HG03571 (cell line): ENCODE measurements at regions not wholly inside any gene's neighbourhood (a gene's known extent, or its start where the extent isn't known, plus 50 kb on each side); places are given as distances from the start of the nearest gene placed in this dataset.

ENCODE experiments used
- ATAC-seq: cut with Tn5 transposase; IDR thresholded peaks from one replicate; pipeline ENCODE4 v1.9.1; 2021; ENCODE audit not compliant: unreplicated experiment

DNA sequence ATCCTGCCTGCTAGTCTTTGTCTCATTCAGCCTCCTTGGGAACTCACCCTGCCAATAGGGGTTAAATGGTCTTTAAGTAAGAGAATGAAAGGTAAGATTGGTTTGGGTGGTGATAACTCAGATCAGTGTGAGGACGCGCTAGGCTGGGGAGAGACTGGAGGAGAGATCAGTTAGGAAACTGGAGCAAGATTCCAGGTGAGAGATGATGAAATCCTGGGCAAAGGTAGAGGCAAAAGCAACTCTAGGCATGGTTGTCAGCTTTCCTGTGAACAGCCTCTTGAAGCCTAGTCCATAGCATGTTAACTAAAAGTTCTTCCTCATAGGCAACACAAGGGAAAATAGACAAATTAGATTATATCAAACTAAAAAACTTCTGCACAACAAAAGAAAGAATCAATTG, 145.2 kb upstream of the ANKRD28 start:
- ATAC-seq, result no peak

DNA sequence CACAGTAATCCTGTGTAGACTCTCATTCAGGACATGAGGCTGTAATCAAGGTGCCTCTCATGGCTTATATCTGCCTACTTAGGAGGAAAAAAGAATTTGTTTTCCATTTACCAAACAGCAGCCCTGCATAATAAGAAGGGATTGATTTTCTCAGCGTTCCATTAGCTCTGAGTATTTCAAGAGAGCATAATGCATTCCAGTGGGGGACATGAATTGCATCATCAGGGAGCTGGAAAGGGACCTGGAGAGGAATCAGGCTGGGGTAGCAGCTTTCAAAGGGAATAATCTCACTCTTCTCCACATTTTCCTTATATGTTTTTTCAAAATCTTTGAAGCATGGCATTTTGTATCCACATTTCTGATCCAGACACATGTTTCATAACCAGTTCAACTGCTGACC, 150.6 kb upstream of the ANKRD28 start:
- no peak for ATAC-seq

DNA sequence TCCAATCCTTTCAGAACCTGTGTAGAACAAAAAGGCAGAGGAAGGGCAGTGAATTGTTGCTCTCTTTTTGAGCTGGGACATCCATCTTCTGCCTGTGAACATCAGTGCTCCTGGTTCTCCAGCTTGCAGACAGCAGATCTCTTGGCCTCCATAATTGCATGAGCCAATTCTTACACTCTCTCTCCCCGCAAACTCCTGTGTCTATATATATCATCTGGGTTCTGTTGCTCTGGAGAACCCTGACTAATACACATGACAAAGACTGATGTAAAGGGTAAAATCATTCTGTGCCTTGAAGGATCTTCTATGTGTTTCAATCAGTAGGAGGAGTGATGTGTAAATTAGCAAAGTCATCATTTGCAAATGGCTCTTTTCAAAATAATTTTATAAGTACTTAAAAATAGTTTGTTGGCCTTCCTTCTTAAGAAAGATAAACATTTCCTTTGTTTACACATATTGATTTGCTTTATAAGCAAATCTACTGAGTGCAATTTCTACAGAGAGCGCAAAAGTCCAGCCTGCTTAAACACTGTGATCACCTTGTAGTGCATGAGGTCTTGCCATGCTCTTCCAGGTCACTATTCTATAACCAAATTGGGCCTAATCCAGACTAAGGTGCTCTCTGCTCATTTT, 154.9 kb upstream of the ANKRD28 start:
- no peak for ATAC-seq

DNA sequence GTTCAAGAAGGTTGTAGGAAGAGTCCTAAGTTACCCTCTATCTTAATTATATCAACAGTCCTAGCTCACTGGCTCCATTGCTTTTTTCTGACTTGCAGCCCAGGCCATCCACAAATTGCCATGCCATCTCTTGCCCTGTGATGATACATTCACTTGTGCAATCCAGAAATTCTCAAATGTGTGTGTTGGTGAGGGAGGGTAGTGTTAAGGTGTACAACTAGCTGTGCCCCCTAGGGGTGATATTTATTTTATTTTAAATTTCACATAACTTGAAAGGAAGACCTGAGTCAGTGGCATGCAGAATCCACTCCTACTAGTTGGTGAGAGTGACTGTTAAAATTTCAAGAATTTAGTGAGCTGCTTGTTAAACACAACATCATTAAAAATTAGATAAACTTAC, 156.1 kb upstream of the ANKRD28 start:
- ATAC-seq, result no peak

DNA sequence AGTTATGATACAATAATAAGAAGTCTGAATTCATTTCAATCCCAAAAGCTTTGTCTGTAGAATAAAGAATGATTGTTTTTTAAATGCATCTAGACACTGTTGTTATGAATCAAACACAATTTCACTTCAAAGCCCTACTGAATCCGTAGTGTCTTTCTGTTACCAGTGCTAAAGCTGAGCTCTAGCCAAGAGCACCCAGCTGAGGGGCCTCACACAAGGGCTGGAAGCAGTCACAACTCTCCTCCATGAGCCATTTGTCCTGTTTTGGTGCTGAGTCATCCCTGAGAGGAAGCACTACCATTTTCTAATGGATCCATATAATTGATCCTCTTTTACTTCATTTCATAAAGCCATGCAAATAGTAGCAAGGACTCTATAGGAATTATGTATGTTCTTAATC, 158.2 kb upstream of the ANKRD28 start:
- ATAC-seq, result no peak

DNA sequence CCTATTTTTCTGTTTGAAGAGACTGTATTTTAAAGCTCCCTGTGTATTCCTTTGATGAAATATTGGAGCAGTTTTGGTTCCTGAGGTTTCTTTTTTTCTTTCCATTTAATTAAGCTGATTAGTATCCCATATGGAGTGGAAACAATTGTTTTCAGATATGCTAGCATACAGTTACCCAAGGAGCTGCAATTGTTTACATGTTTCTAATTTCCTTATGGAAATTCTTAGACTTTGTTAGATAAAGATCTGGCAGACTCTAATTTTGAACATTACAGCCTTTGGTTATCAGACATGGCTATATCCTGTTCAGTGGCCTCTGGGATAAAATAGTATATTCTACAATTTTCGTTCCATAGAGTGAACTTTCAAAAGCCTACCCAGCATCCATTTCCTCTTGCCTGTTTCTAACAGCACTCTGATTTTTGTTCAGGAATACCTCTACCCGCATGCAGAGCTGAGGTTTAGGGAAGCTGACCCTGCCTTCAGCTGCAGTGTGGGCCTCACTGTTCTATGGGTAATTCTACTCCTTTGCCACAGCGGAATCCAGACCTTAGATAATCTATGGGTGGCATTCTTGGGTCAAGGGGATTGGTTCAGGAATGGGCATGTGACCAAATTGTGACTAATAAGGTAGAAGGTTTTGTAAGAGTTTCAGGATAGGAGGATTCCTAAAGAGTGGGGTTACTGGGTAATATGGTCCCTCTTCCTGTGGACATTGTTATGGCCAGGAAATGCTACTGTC, 161.1 kb upstream of the ANKRD28 start:
- ATAC-seq, result no peak

DNA sequence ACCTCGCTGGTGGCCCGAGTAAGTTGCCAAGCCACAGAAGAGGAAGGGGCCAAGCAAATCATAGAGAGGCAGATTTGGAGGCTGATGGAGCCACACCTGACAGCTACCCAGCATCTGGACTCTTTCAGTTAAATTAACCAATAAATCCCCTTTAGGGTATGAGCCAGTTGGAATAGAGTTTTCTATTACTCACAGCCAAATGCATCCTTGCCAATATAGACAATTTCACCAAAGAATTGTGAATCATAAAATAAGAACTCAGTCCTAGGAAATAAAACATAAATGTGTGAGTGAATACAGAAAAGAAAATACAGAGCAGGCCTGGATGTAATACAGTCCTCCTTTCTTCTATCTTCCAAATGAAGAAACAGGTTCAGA, 161.6 kb upstream of the ANKRD28 start:
- ATAC-seq, result no peak

DNA sequence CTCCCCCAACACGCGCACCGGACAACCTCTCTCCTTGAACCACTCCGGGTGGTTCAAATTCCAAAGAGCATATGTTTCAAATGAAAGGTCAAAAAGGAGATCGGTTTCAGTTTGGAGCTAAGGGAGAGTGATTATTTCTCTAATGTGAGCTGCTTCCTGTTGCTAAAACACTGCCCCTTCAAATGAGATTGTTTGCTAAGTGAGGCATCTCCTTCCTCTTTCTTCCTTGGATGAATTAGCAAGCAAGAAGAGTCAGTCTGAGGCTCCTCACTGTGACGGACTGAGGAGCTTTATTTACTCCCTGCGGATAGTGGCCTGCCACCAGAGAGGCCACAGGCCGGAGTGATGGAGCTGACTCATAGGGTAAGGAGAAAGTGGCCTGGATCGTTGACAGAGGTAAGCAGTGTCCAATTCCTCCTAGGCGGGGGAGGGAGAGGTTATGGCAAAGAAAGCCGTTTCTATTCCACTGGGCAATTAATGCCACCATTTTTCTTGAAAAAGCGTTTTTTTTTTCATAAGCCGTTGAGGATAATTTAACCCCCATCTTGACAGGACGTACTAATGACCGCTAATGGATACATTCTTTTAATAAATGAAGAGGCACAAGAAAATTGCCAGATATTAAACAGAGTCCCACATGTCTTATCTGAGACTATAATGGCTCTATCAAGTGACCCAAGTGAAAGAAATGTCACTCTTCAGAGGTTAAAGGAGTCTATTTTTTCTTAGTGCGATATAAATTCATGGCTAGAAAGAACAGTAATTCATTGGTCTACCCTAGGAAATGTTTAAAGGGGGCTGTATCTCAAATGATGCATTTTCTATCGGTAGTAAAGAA, 167.0 kb upstream of the ANKRD28 start:
- ATAC-seq, result no peak

DNA sequence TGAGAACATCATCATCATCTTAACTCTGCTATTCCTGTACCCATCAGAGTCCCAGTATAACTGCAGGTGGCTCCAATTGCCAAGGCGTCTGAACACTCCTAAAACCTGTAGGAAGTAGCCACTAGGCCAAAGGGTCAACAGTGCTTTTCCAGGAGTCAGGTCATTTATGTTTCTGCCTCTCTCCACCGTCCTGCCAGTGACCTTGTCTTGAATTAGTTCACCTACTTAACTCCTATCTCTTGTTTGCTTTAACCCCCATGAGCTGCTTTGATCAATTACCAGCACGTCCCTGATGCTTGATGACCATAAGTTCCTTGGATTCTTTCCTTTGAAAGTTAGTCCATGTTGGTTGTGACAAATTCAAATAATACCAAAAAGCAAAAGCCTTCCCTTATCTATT, 169.8 kb upstream of the ANKRD28 start:
- ATAC-seq, result no peak

DNA sequence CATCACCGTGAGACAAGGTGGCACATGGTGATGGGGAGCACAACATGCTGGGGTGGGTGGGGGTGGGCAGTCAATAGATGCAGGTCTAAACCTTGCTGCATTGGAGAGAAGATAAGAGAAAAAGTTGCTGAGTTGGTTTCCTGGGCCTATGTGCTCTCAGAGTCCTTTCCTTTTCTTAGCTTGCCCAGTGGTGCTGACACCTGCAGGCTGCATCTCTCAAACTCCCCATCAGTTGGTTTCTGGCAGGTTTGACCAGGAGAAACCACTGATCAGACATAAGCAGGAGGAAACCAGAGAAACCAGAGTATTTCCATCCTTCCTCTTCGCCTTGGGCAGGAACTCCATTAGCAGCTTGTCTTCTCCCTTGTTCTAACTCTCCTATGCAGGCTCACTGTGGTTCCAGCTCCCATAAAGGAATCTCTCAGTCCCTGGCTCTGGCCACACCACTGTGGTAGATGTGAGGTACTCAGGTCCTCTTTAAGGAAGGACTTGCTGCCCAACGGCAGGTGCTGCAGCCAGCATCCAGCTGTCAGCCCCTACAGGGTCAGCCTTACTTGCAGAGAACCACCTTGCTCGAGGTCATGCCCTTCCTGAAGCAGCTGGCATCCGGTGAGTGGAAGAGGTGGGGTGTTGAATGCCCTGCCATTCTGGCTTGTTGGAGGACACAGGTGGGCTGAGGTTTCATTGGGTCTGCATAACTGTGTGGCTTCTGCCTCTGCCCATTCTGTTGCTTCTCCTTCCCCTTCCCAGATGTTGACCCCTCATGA, 172.3 kb upstream of the ANKRD28 start:
- ATAC-seq, result no peak

DNA sequence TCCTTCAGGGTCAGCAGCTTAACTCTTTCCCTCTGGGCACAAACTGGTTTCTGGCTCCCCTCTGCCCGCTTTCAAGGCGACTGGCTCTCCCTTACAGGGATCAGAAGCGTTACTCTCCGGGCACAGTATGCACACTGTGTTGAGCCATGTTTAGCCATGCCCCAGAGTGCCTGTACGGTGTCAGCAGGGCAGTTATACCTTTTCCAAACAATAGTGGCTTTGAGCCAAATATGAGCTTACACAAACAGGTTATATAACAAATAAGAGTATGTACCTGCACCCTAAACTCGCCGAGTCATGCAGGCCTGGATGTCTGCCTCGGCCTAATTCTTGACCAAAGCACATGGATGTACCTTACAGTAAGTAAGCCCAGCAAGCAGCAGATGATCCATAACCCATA, 175.6 kb upstream of the ANKRD28 start:
- no peak for ATAC-seq

DNA sequence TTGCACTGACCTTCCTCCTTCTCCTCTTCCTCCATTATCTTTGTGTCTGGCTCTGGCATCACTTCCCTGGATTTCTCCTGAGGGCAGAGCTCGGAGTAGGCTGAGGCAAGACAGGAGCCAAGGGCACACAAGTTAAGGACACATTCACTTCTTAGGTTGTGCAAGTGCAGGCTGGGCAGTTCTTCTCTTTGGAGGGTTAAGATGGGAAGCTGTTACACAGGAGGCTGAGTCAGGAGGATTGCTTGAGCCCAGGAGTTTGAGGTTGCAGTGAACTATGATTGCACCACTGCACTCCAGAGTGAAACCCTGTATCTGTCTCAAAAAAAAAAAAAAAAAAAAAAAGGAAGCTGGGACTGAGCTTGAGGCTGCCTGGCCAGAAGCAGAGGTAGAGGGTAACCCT, 176.2 kb upstream of the ANKRD28 start:
- no peak for ATAC-seq

DNA sequence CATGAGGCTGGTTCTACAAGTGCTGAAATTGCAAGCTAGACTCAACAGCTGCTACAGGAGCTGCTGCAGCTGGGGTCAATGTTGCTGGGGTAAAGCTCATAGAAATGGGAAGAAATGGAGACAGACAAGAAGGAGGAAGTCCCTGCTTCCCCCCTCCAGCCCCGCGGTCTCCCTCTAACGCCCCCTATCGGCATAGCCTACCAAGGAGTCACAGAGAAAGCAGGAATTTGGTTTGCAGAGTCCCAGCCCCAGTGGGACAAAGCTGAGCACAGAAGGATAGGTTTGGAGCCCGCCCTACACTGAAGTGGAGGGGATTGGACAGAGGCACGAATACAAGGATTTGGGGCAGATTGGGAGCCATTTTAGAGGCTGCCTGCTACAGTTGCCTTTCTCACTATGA, 176.9 kb upstream of the ANKRD28 start:
- ATAC-seq, result no peak

DNA sequence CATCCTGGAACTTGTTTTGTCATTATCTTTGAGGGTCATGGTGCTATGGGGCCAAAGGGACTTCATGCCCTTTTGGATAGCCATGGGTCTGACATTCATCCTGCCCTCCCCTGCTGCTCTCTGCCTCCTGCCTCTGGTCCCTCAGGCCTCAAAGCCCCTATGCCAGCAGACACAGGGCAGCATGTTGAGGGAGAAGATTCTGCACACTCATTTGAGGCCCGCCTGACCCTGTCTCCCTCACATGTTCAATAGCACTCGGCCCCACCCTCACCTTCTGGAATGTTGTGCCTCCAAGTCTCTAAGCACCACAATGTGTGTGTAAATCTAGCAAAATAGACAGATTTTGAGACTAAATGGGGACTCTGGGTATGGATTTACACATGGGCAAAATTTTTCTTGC, 178.7 kb upstream of the ANKRD28 start:
- ATAC-seq, result no peak

DNA sequence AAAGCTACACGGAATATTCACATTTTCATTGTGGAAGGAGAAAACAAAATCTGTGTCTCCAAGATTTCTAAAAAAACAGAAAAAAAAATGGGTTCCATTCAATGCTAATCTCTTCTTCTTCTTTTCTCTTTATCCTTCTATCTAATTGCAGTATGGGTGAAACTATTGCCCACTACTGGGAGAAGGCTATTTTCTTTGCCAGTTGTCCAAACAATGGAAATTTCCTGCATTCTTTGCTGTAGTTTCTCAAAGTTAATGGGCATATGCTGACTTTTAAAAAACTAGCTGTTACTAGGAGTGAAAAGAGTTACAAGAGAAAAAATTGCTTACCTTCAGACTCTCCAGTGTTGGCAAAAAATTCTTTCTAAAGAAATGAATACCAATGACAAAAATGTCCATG, 179.3 kb upstream of the ANKRD28 start:
- no peak for ATAC-seq

DNA sequence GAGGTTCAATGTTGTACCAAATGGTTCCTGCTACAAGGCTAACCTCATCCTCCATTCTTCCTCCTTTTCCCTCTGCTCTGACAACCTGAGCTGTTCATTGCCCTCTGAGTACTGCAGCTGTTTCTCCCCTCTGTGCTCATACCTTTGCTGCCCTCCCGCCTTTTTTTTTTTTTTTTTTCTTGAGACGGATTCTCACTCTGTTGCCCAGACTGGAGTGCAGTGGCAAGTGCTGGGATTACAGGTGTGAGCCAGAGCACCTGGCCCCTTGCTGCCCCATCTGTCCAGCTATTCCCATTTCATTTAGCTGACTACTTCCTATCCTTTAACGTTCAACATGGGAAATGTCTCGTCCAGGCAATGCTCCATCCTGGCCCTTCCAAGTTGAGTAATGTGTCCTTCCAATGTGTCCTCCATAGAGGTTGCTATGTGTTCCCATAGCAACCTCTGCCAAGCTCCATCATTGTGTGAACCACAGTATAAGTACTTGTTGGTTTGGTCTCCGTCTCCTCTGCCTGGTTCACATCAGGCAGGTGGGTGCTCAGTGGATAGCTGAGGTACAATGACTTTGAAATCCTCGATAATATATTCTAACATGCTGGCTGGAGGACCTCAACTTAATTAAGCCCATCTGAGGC, 179.9 kb upstream of the ANKRD28 start:
- ATAC-seq, result no peak

DNA sequence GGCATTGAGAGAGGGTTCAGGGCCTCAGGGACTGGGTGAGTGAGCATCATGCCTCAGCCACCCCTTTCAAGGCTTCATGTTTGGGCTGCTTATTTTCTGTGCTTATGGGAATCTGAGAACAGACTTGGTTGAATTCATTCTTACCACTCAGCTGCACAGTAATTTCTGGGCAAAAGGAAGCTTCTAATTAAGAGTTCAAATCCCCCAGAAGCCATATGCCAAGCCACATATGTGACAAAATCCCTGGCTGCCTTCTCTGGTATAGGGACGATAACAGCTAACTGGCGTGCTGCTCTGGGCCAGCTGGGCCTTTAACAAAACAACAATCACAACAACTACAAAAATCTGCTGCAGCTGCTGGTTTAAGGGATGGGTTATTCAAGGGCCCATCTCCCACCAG, 181.0 kb upstream of the ANKRD28 start:
- ATAC-seq, result no peak

DNA sequence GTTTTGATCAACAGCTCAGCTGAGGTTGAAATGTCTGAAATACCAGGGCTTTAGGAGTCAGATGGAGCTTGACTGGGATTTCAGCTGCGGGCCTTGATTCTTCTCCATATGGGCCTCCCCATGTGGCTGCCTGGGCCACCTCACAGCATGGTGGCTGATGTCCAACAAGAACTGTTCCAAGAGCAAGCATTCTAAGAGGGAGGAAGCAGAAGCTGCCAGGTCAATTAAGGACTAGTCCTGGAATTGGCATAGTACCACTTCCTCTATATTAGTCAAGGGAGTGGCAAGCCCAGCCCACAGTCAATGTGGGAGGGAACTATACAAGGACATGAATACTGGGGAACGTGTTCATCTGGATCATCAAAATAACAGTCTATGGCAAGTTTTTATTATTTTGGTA, 181.7 kb upstream of the ANKRD28 start:
- no peak for ATAC-seq

DNA sequence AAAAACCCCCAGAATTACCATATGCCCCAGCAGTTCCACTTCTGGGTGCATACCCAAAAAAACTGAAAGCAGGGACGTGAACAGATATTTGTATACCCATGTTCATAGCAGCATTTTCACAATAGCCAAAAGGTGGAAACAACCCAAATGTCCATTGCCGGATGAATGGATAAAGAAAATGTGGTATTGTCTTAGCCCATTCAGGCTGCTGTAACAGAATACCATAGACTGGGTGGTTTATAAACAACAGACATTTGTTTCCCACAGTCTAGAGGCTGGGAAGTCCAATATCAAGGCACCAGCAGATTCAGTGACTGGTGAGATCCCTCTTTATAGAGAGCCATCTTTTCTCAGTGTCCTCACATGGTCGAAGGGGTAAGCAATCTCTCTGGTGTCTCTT, 182.1 kb upstream of the ANKRD28 start:
- no peak for ATAC-seq

DNA sequence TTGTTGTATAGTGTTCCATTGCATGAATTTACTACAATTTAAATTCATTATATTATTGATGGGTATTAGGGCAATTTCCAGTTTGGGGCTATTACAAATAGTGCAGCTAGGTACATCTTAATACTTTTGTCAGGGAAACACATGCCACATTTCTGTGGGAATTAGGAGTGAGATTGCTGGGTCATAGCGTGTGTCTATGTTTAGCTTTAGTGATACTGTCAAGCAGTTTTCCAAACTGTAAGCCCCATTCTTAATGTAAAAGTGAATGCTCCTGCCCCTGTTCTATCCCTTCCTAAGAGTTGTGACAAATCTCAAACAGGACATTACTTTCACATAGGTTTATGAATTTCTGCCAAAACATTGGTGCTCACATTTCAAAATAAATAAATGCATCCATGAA, 184.5 kb upstream of the ANKRD28 start:
- ATAC-seq, result no peak

DNA sequence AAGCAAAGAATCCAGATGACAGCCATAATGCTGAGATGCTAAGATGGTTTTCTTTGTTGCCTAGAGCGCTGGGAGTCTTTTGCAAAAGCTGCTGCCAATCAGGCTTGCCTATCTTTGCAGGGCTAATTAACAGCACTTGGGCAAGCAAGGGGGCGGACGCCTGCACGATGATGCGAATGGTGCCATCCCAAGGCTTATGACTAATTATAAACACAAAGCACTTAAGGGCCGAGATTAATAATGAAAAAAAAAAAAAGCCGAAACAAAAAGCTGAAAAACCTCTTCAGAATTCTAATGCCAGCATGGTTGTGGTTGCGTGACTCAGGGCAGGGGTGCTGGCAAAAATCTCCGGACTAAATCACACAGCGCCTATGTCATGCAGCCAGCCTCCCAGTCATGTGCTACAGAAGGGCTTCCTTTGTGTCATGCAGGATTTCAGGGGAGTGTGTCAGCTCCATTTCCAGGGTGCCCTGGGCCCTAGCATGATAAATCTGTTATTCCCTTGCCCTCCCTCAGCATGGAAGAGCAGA, 185.0 kb upstream of the ANKRD28 start:
- ATAC-seq, result no peak
